ENCODE measurements at regions not wholly inside any gene's neighbourhood (a gene's known extent, or its start where the extent isn't known, plus 50 kb on each side); places are given as distances from the start of the nearest gene placed in this dataset.

DNA sequence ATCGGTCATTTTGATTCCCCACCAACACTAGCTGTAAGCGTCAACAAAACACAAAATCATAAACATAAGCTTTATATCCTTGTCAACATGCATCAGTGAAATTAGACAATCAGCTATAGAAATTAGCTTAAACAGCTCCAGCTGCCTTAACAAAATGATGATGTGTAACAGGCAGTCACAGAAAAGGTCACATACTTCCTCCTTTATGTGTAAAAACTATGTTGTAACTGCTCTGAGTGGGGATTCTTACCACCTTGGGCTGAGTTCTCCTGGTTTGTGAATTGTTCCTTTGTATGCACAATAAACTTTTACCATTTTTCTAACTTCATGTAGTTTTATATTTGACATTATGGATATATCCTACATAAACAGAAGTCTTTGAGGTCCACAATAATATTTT lies 73.9 kb upstream of the MAP9 start (continued):
- TF ChIP-seq, protein P1, sequence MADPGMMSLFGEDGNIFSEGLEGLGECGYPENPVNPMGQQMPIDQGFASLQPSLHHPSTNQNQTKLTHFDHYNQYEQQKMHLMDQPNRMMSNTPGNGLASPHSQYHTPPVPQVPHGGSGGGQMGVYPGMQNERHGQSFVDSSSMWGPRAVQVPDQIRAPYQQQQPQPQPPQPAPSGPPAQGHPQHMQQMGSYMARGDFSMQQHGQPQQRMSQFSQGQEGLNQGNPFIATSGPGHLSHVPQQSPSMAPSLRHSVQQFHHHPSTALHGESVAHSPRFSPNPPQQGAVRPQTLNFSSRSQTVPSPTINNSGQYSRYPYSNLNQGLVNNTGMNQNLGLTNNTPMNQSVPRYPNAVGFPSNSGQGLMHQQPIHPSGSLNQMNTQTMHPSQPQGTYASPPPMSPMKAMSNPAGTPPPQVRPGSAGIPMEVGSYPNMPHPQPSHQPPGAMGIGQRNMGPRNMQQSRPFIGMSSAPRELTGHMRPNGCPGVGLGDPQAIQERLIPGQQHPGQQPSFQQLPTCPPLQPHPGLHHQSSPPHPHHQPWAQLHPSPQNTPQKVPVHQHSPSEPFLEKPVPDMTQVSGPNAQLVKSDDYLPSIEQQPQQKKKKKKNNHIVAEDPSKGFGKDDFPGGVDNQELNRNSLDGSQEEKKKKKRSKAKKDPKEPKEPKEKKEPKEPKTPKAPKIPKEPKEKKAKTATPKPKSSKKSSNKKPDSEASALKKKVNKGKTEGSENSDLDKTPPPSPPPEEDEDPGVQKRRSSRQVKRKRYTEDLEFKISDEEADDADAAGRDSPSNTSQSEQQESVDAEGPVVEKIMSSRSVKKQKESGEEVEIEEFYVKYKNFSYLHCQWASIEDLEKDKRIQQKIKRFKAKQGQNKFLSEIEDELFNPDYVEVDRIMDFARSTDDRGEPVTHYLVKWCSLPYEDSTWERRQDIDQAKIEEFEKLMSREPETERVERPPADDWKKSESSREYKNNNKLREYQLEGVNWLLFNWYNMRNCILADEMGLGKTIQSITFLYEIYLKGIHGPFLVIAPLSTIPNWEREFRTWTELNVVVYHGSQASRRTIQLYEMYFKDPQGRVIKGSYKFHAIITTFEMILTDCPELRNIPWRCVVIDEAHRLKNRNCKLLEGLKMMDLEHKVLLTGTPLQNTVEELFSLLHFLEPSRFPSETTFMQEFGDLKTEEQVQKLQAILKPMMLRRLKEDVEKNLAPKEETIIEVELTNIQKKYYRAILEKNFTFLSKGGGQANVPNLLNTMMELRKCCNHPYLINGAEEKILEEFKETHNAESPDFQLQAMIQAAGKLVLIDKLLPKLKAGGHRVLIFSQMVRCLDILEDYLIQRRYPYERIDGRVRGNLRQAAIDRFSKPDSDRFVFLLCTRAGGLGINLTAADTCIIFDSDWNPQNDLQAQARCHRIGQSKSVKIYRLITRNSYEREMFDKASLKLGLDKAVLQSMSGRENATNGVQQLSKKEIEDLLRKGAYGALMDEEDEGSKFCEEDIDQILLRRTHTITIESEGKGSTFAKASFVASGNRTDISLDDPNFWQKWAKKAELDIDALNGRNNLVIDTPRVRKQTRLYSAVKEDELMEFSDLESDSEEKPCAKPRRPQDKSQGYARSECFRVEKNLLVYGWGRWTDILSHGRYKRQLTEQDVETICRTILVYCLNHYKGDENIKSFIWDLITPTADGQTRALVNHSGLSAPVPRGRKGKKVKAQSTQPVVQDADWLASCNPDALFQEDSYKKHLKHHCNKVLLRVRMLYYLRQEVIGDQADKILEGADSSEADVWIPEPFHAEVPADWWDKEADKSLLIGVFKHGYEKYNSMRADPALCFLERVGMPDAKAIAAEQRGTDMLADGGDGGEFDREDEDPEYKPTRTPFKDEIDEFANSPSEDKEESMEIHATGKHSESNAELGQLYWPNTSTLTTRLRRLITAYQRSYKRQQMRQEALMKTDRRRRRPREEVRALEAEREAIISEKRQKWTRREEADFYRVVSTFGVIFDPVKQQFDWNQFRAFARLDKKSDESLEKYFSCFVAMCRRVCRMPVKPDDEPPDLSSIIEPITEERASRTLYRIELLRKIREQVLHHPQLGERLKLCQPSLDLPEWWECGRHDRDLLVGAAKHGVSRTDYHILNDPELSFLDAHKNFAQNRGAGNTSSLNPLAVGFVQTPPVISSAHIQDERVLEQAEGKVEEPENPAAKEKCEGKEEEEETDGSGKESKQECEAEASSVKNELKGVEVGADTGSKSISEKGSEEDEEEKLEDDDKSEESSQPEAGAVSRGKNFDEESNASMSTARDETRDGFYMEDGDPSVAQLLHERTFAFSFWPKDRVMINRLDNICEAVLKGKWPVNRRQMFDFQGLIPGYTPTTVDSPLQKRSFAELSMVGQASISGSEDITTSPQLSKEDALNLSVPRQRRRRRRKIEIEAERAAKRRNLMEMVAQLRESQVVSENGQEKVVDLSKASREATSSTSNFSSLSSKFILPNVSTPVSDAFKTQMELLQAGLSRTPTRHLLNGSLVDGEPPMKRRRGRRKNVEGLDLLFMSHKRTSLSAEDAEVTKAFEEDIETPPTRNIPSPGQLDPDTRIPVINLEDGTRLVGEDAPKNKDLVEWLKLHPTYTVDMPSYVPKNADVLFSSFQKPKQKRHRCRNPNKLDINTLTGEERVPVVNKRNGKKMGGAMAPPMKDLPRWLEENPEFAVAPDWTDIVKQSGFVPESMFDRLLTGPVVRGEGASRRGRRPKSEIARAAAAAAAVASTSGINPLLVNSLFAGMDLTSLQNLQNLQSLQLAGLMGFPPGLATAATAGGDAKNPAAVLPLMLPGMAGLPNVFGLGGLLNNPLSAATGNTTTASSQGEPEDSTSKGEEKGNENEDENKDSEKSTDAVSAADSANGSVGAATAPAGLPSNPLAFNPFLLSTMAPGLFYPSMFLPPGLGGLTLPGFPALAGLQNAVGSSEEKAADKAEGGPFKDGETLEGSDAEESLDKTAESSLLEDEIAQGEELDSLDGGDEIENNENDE (IDR thresholded peaks at IDR 0.05; ENCODE audit: insufficient replicate concordance, low read length): no peak
- TF ChIP-seq CBX5 (IDR thresholded peaks at IDR 0.05; ENCODE audit: low read depth, low read length) (no peak), RBBP5 (IDR thresholded peaks at IDR 0.05; ENCODE audit: borderline replicate concordance, low read depth, low read length) (no peak), RFX5 (IDR thresholded peaks at IDR 0.05; ENCODE audit: borderline replicate concordance, low read depth, low read length) (no peak), NANOG (IDR thresholded peaks at IDR 0.05; ENCODE audit: insufficient read depth, low read depth, low read length, poor library complexity, severe bottlenecking) (no peak), POLR2AphosphoS5 (IDR thresholded peaks at IDR 0.05; ENCODE audit: low read depth, low read length) (no peak), TCF12 (IDR thresholded peaks at IDR 0.05; ENCODE audit: low read depth, low read length) (no peak), GTF2F1 (IDR thresholded peaks at IDR 0.05; ENCODE audit: borderline replicate concordance, low read depth, low read length) (no peak), PHF8 (conservative IDR thresholded peaks at IDR 0.05; ENCODE audit: low read depth, low read length) (no peak), EGR1 (IDR thresholded peaks at IDR 0.05; ENCODE audit: borderline replicate concordance, low read depth, low read length) (no peak), ZNF274 (IDR thresholded peaks at IDR 0.05; ENCODE audit: borderline replicate concordance, extremely low read depth, low read length) (no peak), GABPA (IDR thresholded peaks at IDR 0.05; ENCODE audit: borderline replicate concordance, insufficient read depth, low read length) (no peak), JUND (IDR thresholded peaks at IDR 0.05; ENCODE audit: low read length) (no peak)

All from H1 (cell line).